ENCODE measurements at regions not wholly inside any gene's neighbourhood (a gene's known extent, or its start where the extent isn't known, plus 50 kb on each side); places are given as distances from the start of the nearest gene placed in this dataset.

- TF ChIP-seq CTCF (conservative IDR thresholded peaks at IDR 0.05; ENCODE audit: low read length) (no peak), EZH2phosphoT487 (IDR thresholded peaks at IDR 0.05; ENCODE audit: borderline replicate concordance) (no peak)
Measured at GRCh38 chrX:18002791-18003190, 141.7 kb upstream of the RAI2 start.

Measured in Loucy (cell line).